ENCODE measurements at regions not wholly inside any gene's neighbourhood (a gene's known extent, or its start where the extent isn't known, plus 50 kb on each side); places are given as distances from the start of the nearest gene placed in this dataset.
"Not testable (repeated sequence)": the region's sequence is repeated elsewhere in the genome, so short reads cannot be mapped to it uniquely, and the experiment has no call there.

DNA sequence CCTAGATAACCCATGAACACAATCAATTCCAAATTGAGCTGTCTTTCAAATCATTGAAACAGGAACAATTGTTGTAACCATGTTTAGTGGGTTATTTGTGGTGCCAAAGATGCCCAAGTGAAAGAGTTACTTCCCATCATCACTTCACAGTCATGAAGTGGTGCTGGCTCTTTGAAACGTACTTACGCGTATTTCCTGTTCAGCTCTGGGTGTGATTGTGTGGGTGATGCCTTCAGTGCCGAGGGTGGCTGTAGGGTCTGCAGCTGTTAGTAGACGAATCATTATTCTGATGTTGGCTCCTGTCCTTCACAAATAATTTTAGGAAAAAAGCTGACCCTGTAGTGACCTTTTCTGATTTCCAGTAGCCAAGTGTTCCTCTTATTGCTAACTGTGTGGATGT is 323.1 kb upstream of the KIAA1217 start:
- DNase-seq, result no peak

DNA sequence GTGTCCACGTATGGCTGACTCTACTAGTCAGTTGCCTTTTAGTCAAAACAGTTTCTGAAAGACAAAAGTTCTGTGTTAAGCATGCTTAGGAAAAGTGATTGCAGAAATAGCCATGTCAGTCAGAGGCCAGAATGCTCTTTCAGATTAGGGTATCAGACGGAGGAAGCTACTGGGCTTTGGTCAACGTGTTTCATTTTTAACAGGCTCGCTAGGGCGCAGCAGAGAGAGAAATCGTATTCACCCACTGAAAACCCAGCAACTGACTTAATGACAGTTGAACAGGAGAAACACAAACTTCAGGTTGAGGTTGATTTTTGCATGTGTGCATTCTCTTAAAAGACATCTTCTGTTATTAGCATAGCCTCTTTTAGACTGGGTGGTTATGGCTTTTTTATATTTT is 322.6 kb upstream of the KIAA1217 start:
- no peak for DNase-seq

DNA sequence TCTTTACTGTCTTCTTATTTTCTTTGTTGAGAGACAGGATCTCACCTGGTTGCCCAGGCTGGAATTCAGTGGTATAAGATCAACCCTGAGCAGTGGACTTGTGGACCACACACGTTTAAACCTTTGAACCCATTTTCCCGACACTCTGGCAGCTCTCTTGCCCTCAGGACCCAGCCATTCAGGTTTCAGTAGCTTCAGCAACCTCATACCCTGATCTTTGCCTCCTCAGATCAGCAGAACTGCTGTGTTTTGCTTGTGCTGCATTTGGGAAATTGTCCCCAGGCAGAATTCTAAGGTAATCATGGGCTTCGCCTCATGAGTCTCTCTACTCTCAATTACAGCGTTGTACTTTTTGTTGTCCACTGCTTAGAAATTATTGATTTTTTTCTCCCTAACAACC is 317.6 kb upstream of the KIAA1217 start:
- no peak for DNase-seq

DNA sequence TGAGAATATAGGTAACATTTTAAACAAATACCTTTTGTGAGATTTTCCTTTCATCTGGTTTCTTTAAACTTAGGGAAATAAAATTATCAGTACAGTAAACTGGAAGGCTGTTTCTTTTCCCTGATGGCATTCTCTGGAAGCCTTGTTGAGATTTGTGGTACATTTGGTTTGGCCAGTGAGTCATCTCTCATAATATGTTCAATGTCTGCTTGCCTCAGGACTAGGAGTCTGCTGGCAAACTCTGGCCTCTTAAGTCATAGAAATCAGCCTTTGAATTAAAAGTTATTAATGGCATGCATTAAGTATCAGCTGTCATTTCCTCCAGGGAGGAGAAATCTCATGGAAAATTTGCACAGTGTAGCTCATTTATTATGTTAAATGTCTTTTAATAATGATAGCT is 316.6 kb upstream of the KIAA1217 start:
- no peak for DNase-seq

DNA sequence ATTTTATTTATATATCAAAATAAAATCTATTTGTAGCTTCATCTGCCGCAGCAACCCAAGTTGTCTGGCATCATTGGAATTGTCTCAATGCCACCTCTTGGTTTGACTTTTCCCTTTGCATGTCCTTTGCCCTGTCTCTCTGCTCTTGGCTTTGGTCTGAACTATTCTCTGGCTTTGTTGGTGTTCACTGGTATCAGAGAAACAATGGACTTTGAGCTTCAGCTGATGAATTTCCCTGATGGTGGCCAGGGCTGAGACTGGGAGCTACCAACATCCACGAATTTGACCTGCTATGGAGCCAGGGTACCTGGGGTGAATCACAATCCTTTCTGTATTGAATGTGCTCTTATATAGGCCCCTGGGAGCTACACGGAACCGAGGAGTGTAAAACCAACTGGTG is 311.7 kb upstream of the KIAA1217 start:
- DNase-seq, result no peak

DNA sequence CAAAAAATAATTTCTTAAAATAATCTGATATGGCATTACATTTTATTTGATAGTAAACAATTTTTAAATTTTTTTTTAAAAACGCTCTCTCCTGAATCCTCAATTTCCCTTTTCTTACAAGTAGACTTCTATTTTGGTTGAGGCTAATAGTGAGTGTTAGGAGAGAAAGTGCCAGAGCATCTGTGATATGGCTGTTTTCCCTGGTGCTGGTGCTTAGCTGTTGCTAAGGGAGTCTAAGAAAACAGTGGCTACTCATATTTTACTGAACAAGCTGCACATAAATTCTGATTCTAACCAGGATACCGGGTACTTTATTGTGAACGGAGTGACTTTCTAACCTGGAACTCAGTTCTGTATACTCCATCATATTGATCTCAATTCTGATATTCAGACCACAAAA is 311.1 kb upstream of the KIAA1217 start:
- DNase-seq, result no peak

DNA sequence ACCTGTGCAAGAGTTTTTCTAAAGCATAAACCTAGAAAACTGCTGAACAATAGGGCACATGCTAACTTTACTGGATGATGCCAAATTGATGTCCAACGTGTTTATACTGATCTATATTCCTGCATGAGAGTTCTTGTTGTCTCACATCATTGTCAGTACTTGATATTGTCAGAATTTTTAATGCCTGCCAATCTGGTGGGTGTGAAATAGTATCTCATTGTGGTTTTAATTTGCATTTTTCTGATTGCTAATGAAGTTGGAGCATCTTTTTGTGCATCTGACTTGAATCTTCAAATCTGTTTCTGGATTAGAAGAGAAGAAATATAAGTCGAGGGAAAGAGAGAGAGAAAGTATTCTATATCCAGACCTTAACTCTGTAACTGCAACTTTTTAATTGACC is 309.8 kb upstream of the KIAA1217 start:
- no peak for DNase-seq

DNA sequence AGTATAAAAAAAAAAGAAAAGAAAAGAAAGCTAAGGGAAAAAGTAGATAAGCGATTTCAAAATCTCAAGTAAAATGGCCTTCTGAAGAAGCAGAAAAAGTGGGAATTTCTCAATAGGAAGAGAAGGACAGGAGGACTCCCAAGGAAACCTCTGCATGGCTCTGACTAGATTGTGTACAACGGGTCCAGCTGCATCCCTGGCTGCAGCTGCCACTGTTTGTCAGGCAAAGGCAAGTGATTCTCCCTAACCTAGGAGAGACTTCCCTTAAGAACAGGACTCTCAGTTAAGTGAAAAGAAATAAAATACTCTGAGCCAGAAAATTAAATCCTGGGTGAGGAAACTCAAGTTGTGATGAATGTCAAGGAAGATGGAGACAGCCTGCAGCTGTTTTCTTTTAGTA is 298.6 kb upstream of the KIAA1217 start:
- DNase-seq, result no peak

DNA sequence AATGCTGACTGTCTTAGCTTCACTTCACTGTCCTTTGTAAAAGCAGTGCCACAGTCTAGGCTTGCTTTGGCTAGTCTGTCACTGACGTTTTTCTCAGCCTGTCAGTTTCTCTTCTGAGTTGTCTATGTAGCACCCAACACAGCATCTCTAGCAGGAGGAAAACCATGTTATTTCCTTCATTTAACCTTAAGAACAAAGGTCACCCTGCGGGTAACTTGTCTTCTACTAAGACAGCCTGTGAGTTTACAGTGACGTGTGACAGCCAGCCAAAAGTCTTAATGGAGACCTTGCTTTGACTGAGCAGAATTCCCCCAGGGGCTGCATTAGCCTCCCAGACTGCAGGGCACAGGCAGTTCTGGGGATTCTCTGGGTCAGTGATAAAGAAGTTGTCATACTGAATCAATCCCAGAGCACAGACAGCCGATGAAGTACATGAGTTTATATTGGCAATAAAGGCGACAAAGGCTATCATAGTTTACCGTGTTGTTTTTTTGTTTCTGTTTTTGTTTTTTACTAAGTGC is 296.0 kb upstream of the KIAA1217 start:
- no peak for DNase-seq

DNA sequence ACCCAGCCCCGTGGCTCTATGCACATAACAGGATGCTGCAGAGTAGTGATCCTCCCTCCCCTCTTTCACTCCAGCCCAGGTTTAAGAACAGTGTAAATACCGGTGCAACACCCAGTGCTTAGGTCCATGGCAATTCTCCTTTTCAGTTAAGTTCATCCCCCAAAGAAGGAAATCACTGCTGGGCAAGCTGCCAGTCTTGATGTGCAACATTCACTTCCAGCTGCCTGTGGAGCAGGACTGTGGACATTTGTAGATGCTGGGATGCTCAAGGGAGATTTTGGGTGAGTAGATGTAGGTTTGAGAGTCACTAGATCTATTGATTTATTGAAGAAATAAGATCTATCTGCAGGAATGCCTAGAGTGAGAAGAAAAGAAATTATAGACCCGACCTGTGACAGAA is 294.3 kb upstream of the KIAA1217 start:
- DNase-seq, result no peak

DNA sequence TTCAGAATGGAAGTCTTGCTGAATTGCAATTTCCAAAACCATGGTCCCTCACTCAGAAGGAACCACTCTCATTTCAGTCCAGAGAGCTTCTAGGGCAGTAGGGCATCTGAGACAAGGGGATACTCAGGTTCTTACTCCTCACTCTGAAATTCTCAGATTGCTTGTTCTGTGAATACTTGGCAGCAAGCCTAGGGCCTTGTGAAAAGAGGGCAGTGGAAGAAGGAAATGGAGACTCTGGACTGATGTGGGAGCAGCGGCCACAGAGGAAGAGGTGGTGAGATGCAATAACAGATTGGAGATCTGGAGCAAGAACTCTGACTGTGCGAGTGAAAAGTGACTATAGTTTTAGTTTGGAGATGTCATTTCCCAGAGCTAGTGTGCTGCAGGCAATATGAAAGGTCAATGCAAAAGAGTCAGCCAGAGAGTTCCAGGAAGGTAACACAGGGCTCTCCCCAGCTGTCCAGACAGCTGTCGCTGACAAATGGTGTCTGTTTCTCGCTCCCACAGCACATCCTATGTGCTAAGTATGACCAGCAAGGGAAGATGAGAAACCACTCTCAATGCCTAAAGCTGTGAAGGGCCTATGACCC is 291.6 kb upstream of the KIAA1217 start:
- DNase-seq, result no peak

DNA sequence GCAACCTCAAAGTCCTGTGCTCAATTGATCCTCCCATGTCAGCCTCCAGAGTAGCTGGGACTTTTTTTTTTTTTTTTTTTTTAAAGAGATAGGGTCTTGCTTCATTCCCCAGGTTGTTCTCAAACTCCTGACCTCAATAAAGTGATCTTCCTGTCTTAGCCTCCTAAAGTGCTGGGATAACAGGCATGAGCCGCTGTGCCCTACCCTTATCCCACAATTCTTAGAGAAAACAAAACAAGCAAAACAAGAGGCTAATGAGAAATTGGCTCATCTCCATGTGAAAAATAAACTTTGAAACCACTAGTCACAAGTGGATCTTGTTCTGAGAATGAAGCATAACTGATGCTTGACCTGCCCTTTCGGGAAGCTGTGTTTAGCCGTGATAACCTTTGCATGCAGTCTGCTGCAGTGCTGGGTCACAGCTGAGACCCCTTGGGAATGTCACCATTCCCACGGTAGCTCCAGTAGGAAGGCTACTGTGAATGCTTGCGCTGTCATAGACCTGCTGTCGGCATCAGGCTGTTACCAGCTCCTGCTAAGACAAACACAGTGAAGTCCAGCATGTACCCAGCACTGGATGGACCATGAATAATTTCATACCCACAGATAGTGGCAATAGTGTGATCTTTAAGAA is 290.7 kb upstream of the KIAA1217 start:
- no peak for DNase-seq

DNA sequence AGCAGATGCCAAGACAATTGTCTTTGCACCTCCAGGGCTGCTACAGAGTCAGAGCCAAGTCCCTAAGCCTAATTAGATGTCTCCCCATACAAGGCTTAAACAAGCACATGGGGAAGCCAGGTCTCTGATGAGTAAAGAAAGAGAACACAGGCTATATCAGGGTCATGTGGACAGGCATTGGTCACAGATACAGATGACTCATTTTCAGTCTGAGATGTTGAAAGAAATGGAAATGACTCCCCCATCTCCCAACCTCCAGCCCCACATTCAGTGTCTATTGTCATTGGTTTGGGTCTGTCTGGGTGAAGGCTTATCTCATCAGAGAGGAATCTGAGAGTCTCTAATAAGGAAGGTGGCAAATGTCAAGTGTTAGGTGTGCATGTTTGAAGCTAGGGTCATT is 290.1 kb upstream of the KIAA1217 start:
- no peak for DNase-seq

DNA sequence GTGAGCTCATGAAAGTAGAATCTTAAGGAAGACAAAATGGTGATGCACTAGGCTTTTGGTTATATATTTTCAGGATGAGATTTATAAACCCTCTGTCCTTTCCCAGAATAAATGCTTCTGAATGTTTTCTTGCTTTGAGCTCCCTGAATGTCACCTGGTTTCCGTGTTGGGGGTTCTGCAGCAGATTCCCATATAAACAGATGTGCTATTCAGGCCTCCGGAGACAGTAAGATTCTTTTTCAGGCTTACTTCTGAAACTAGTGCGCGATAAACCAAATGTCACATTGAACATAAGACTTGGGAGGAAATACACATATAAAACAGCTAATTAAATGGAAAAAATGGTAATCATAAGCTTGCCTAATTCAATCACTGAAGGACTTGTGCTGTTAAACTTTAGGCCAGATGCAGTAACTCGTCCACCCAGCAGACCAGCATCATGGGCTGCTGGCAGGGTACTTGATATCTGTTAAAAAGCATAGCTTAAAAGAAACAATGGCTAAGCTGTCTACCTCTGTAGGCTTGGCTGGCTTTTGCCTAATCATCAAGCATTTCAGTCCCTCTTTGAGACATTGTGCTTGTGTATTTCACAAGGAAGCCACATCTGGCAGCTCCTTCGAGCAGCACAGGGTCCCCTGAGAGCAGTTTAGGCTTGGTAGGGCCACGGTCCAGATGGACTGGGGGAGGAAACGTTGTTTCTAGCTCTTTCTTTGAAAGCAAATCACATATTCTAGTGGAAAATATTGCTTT is 281.2 kb upstream of the KIAA1217 start:
- DNase-seq, result no peak

DNA sequence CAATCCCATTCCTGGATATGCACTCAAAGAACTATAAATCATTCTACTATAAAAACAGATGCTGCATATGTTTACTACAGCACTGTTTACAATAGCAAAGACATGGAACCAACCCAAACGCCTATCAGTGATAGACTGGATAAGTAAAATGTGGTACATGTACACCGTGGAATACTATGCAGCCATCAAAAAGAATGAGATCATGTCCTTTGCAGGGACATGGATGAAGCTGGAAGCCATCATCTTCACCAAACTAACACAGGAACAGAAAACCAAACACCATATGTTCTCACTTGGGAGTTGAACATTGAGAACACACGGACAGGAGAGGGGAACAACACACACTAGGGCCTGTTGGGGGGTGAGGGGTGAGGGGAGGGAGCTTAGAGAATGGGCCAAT is 274.9 kb upstream of the KIAA1217 start:
- DNase-seq, result not testable (repeated sequence)

DNA sequence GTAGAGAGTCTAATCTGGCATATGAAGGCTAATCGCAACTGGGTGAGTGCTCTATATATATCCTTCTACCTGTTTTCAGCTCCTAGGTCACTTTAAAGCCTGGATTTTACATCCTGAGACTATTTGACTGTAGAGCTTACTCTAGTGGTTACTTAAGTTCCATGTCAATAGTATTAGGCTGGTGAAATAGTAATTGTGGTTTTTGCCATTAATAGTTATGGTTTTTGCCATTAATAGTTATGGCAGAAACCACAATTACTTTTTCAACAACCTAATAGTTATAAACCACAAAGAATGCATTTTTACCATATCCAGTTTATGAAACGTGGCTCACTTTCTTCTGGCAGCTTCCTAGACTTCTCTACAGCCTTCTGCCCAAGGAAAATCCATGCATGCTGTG is 263.1 kb upstream of the KIAA1217 start:
- DNase-seq, result no peak

DNA sequence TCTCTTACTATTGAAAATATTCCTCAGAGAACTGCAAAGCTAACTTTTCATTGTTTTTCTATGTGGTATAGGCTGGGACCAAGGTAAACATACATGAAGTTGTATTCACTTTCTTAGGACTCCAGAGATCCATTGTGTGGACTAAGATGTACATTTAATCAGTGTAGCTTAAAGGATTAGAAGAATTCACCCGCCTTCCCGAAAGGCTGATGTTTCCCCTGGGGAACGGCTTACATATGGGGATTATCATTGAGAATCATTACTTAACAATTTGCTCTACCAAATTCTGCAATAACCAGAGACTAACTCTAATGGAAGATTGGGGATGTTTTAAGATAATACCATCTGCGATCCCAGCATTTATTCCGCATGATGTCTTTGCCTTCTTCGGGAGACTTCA is 257.1 kb upstream of the KIAA1217 start:
- DNase-seq, result no peak

DNA sequence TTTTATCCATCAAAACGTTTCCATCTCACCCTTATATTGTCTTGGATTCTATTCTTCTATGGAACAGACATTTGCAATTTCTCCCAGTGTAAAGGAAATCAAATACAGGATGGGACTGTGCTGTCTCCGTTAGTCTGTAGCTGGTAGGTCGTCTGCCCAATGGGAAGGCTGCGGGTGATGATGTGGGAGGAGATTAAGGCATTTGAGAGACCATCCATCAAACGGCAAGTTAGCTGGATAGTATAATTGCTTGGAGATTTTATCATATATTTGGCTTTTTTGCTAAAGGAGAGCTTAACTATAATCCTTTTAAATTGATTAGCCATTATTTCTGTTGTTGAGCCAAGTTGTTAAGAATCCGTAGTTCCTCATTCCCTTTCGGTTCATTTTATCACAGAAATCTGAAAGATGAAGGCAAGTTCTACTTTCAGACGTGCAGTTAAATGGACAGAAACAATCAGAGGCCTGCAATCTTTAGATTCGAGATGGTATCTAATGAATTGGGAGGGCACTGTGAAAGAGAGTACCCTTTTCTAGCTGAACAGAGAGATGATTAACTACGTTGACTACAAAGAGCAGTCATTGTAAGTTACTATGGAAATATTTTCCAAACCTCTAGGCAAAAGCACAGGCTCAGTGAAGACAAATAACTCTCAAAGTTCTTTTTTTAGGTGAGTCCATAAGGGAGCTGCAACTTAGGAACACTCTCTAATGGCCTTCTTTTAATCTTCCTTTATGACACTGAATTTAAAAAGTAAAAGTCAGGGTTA is 253.3 kb upstream of the KIAA1217 start:
- no peak for DNase-seq

DNA sequence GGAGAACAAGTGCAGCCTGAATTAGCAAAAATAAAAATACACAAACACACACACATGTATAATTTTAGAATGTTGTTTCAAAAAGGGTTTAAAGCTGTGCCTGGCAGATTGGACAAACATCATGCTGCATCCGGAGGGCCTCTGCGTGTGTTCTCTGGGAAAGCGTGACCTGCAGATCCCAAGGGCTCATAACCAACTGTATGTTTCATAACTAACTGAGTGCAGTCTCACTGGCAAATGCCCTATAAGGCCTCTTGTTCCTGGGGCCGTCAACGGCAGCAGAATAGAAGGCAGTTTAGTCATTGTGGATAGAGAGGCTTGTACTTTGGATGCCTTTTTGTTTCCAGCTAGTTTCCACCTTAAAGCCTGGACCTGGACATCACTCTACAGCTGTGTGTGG is 243.8 kb upstream of the KIAA1217 start:
- DNase-seq, result no peak

DNA sequence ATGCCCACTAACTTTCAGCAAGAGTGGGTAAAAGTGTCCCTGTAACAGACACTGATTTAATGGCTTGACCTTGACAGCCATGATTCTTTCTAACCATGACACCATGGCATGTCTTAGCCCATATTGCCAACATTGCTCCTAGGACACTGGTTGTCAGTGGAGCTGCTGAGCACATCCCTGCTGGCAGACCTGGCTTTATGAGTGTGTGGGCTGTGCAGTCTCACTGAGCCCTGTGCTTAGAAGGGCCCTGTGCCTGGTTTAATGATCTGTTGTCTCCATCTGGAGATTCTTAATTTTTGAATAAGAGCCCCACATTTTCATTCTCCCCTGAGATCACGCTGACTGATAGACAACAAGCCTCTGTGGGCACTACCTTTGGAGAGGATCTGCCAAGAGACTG is 243.1 kb upstream of the KIAA1217 start:
- DNase-seq, result no peak

DNA sequence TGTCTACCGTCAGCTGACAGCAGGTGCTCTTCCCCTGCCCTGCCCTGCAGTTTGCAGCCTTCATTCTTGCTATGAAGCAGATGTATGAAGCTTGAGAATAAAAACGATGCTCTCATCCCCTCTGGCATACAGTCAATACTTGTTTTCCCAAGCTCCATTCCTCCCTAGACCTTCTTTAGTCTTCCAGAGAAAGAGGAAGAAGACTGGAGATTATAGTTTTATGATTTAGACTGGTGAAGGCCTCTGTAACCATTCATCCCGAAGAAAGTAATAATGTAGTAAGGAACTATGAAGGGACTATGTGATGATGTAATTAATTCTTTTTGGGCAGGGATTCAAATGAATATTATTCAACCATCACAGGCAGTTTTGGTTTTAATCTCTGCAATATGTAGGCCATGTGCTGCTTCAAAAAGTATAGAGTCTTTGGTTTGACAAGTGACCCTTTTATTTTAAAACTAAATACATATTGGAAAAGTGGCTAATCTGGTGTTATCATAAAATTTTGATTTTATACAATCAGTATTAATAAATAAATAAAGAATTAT is 242.4 kb upstream of the KIAA1217 start:
- no peak for DNase-seq

DNA sequence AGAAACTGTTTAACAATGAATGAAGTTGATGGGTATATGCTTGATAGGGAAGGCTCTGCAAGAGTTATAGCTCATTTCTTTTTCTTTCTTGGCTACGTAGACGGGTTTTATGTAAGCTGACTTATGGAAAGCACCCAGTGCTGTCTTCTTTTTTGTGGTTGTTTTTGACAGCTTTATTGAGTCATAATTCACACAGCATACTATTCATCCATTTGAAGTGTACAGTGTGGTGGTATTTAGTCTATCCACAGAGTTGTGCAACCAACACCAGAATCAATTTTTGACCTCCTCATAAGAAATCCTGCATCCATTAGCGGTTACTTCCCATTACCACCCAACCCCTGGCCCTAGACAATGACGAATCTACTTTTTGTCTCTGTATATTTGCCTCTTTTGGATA is 240.6 kb upstream of the KIAA1217 start:
- DNase-seq, result no peak

DNA sequence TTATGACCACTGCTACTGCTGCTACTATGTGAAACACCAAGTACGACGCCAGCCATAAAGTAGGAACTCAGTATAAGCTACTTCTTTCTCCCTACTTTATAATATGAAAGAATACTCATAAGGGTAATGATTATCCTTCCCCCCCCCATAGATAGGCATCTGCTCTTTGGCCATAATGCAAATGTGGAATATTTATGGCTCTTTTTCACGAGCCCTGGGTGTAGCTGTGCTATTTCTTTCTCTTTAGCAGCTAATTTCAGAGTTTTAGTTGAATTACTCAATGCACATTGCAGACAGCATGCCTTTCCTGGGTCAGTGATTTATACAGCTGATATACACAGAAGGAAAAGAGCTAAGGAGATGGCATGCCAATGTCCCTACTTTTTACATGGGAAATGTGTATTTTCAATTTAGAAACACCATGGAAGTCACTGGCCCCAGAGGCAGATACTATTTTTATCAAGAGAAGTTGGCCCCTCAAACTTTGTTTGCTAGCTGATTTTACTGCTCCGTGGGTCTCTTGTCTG is 234.1 kb upstream of the KIAA1217 start:
- DNase-seq, result no peak
